WERI-Rb-1 (cell line): ENCODE measurements at regions not wholly inside any gene's neighbourhood (a gene's known extent, or its start where the extent isn't known, plus 50 kb on each side); places are given as distances from the start of the nearest gene placed in this dataset.

ENCODE experiments used
- DNase-seq: peaks from one replicate; pipeline ENCODE4 v3.0.0-alpha.2; 2020
- H3K27ac ChIP-seq: fragments of 250-450 bp; sonication (Bioruptor Pico); 2 replicates; pipeline ENCODE4 v1.5.1; 2020; ENCODE audit warnings: mild to moderate bottlenecking, moderate library complexity
- H3K27me3 ChIP-seq: fragments of 250-450 bp; sonication (Bioruptor Pico); 2 replicates; pipeline ENCODE4 v1.5.1; 2021; ENCODE audit warnings: mild to moderate bottlenecking, low read depth, moderate library complexity; ENCODE audit not compliant: insufficient read depth, severe bottlenecking
- H3K36me3 ChIP-seq: fragments of 250-450 bp; sonication (Bioruptor Pico); 2 replicates; pipeline ENCODE4 v1.5.1; 2020; ENCODE audit warnings: mild to moderate bottlenecking, moderate library complexity
- H3K4me3 ChIP-seq: 2 replicates; pipeline ENCODE4 v1.5.1; 2011; ENCODE audit warnings: low read depth, mild to moderate bottlenecking, control low read depth, low read length
- H3K9me3 ChIP-seq: fragments of 250-450 bp; sonication (Bioruptor Pico); 2 replicates; pipeline ENCODE4 v1.5.1; 2021; ENCODE audit warnings: mild to moderate bottlenecking, moderate library complexity; ENCODE audit not compliant: severe bottlenecking
- TF ChIP-seq, protein P1 (sequence below): IDR thresholded peaks from 2 replicates; pipeline ENCODE4 v1.5.1; 2011; ENCODE audit warnings: low read depth, mild to moderate bottlenecking, control low read depth, inconsistent platforms, low read length

GRCh38 chr20:10832141-10832540, 158.3 kb upstream of the JAG1 start:
- TF ChIP-seq, protein P1, sequence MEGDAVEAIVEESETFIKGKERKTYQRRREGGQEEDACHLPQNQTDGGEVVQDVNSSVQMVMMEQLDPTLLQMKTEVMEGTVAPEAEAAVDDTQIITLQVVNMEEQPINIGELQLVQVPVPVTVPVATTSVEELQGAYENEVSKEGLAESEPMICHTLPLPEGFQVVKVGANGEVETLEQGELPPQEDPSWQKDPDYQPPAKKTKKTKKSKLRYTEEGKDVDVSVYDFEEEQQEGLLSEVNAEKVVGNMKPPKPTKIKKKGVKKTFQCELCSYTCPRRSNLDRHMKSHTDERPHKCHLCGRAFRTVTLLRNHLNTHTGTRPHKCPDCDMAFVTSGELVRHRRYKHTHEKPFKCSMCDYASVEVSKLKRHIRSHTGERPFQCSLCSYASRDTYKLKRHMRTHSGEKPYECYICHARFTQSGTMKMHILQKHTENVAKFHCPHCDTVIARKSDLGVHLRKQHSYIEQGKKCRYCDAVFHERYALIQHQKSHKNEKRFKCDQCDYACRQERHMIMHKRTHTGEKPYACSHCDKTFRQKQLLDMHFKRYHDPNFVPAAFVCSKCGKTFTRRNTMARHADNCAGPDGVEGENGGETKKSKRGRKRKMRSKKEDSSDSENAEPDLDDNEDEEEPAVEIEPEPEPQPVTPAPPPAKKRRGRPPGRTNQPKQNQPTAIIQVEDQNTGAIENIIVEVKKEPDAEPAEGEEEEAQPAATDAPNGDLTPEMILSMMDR: no peak
- Histone ChIP-seq H3K4me3 (no peak overlapping the region), H3K27me3 (no peaks in the 10 kb centered on the region), H3K9me3 (no peaks in the 10 kb centered on the region), H3K36me3 (no peaks in the 10 kb centered on the region), H3K27ac (no peak overlapping the region)
- no peak for DNase-seq

DNA sequence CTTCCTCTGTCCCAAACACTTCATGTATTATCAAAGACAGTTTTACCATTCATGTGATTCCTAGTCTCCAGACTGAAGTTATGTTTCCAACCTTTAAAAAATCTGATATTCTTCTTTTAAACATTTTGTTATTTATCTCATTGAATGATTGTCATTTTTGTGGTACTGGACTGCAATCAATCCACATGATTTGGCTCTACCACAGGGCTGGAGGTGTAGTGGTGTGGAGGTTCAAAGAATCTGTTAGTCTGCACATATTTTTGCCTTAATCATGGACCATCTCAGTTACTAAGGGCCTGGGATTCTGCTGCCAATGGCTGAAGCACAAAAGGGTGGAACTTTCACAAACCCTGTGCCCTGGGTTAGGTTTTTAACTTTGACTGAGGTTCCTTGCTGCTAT, 164.1 kb upstream of the JAG1 start:
- no peak overlapping the region for H3K27ac ChIP-seq
- no peaks in the 10 kb centered on the region for H3K27me3 ChIP-seq
- no peak for DNase-seq
- H3K36me3 ChIP-seq: no peaks in the 10 kb centered on the region
- H3K4me3 ChIP-seq: no peak overlapping the region
- no peaks in the 10 kb centered on the region for H3K9me3 ChIP-seq
- TF ChIP-seq, protein P1: no peak

DNA sequence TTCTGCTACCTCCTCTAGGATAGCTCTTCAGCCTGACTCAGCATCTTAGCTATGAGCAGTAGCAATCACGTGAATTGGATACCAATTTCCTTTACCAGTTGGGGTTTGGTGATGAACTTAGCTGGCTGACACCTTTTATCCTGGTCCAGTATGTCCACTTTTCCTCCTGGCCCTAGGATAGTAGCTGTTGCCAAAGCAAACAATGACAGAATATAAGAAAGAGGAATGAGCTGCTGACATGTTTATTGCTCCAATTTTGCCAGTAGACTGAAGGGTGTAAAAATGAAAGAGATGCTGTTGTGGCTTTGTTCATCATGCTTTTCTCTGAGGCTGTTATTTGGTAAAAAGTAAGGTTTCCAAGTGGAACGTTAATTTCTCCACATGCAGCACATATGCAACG, 168.3 kb upstream of the JAG1 start:
- H3K4me3 ChIP-seq: no peak overlapping the region
- no peak for DNase-seq
- TF ChIP-seq, protein P1: no peak
- H3K9me3 ChIP-seq: no peaks in the 10 kb centered on the region
- H3K27me3 ChIP-seq: no peaks in the 10 kb centered on the region
- H3K36me3 ChIP-seq: no peaks in the 10 kb centered on the region
- no peak overlapping the region for H3K27ac ChIP-seq

DNA sequence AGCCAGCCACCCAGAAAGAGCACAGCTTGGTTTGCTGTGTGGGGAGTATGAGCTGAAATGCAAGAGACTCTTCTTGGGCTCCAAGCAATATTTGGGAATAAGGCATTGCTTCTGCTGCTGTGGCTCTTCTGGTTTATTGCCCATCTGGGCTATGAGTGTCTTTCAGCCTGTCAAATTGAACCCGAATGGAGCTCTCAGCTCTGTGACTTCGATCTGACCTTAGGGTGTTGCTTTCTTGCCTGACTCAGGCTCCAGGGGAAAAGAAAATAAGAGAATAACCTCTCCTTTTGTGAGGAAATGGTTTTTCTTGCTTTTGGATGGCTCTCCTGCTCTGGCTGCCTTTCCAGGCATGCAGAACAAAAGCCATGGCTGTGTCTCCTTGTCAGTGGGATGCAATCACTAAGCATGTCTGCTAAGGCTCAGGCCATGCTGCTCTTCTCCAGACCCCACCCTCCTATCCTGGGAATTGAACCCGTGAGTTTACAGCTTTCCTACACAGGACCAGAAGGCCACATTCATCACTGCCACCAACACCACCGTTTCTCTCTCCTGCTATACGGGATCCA, 169.4 kb upstream of the JAG1 start:
- no peaks in the 10 kb centered on the region for H3K27me3 ChIP-seq
- TF ChIP-seq, protein P1: no peak
- DNase-seq: no peak
- no peaks in the 10 kb centered on the region for H3K36me3 ChIP-seq
- no peak overlapping the region for H3K27ac ChIP-seq
- no peaks in the 10 kb centered on the region for H3K9me3 ChIP-seq
- no peak overlapping the region for H3K4me3 ChIP-seq

GRCh38 chr20:10846766-10847165, 173.0 kb upstream of the JAG1 start:
- Histone ChIP-seq H3K27ac (no peak overlapping the region), H3K4me3 (no peak overlapping the region), H3K27me3 (no peaks in the 10 kb centered on the region), H3K36me3 (no peaks in the 10 kb centered on the region), H3K9me3 (no peaks in the 10 kb centered on the region)
- TF ChIP-seq, protein P1: no peak
- no peak for DNase-seq

DNA sequence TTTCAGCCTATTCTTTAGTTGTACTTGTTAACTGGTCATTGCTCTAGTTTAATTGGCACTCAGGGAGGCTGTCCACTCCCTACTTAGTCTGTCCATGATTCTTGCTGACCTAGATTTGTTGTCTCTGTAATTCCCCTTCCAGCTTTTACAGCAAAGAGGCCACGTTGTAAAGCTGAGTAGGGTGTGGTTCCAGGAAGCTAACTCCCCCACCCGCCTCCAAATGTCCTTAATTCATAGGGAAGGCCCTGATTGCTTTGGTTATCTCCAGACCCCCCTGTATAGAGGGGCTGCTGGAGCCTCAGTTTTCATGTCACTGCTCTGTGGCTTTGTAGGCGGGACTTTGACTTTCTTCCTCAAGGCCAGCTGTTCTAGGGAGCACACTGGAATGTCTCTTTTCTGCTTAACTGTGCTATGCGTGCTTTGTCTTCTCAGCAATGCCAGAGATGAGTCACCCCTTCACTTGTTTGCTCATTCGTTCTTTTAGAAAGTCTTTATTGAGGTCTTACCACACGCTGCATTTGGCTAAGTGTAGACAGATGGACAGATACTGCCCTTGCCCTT, 175.1 kb upstream of the JAG1 start:
- Histone ChIP-seq H3K36me3 (no peaks in the 10 kb centered on the region), H3K4me3 (no peak overlapping the region), H3K9me3 (no peaks in the 10 kb centered on the region), H3K27ac (no peak overlapping the region), H3K27me3 (no peaks in the 10 kb centered on the region)
- TF ChIP-seq, protein P1: no peak
- no peak for DNase-seq
